HG02623 (cell line): ENCODE measurements at regions not wholly inside any gene's neighbourhood (a gene's known extent, or its start where the extent isn't known, plus 50 kb on each side); places are given as distances from the start of the nearest gene placed in this dataset.
"Not testable (repeated sequence)": the region's sequence is repeated elsewhere in the genome, so short reads cannot be mapped to it uniquely, and the experiment has no call there.

ENCODE experiments used
- ATAC-seq: cut with Tn5 transposase; IDR thresholded peaks from one replicate; pipeline ENCODE4 v1.9.1; 2021; ENCODE audit warnings: moderate library complexity; ENCODE audit not compliant: unreplicated experiment

- no peak for ATAC-seq
Observed at GRCh38 chrY:16715278-16715677, 1164.7 kb downstream of the CDY2B start.

GRCh38 chrY:16673102-16673787, 1206.8 kb downstream of the CDY2B start:
- ATAC-seq, result peak; percentile 47

- ATAC-seq, result no peak
Observed at GRCh38 chrY:16668402-16668801, 1211.6 kb downstream of the CDY2B start.

- ATAC-seq, result no peak
Observed at GRCh38 chrY:16662741-16663140, 1217.3 kb downstream of the CDY2B start.

GRCh38 chrY:16659340-16659739, 1220.7 kb downstream of the CDY2B start:
- no peak for ATAC-seq

GRCh38 chrY:16653971-16654370, 1226.0 kb downstream of the CDY2B start:
- no peak for ATAC-seq

- no peak for ATAC-seq
Observed at GRCh38 chrY:16645991-16646390, 1234.0 kb downstream of the CDY2B start.

- ATAC-seq, result no peak
Observed at GRCh38 chrY:16645449-16645848, 1234.6 kb downstream of the CDY2B start.

GRCh38 chrY:16644270-16644800, 1235.7 kb downstream of the CDY2B start:
- peak; percentile 50 for ATAC-seq

- ATAC-seq, result peak; percentile 30
Observed at GRCh38 chrY:16639777-16640176, 1240.2 kb downstream of the CDY2B start.

GRCh38 chrY:16638743-16639142, 1241.3 kb downstream of the CDY2B start:
- ATAC-seq, result not testable (repeated sequence)

GRCh38 chrY:16636254-16636653, 1243.8 kb downstream of the CDY2B start:
- ATAC-seq, result peak; percentile 96

GRCh38 chrY:16629146-16629545, 1250.9 kb downstream of the CDY2B start:
- ATAC-seq, result no peak

GRCh38 chrY:16627122-16627521, 1252.9 kb downstream of the CDY2B start:
- ATAC-seq, result no peak

GRCh38 chrY:16616201-16616975, 1263.6 kb downstream of the CDY2B start:
- ATAC-seq, result no peak

GRCh38 chrY:16608679-16609078, 1271.3 kb downstream of the CDY2B start:
- ATAC-seq, result no peak

GRCh38 chrY:16602146-16602545, 1277.9 kb downstream of the CDY2B start:
- ATAC-seq, result no peak

- no peak for ATAC-seq
Observed at GRCh38 chrY:16601626-16602025, 1278.4 kb downstream of the CDY2B start.

- no peak for ATAC-seq
Observed at GRCh38 chrY:16572061-16572460, 1308.0 kb downstream of the CDY2B start.

- peak; percentile 71 for ATAC-seq
Observed at GRCh38 chrY:16562491-16562890, 1317.5 kb downstream of the CDY2B start.

- no peak for ATAC-seq
Observed at GRCh38 chrY:16522021-16522420, 1358.0 kb downstream of the CDY2B start.

GRCh38 chrY:16502733-16503214, 1377.2 kb downstream of the CDY2B start:
- no peak for ATAC-seq
